WERI-Rb-1 (cell line): ENCODE measurements at regions not wholly inside any gene's neighbourhood (a gene's known extent, or its start where the extent isn't known, plus 50 kb on each side); places are given as distances from the start of the nearest gene placed in this dataset.

Experiments
- DNase-seq: peaks from one replicate; pipeline ENCODE4 v3.0.0-alpha.2; 2020
- H3K27ac ChIP-seq: fragments of 250-450 bp; sonication (Bioruptor Pico); 2 replicates; pipeline ENCODE4 v1.5.1; 2020; ENCODE audit warnings: mild to moderate bottlenecking, moderate library complexity
- H3K27me3 ChIP-seq: fragments of 250-450 bp; sonication (Bioruptor Pico); 2 replicates; pipeline ENCODE4 v1.5.1; 2021; ENCODE audit warnings: mild to moderate bottlenecking, low read depth, moderate library complexity; ENCODE audit not compliant: insufficient read depth, severe bottlenecking
- H3K36me3 ChIP-seq: fragments of 250-450 bp; sonication (Bioruptor Pico); 2 replicates; pipeline ENCODE4 v1.5.1; 2020; ENCODE audit warnings: mild to moderate bottlenecking, moderate library complexity
- H3K4me3 ChIP-seq: 2 replicates; pipeline ENCODE4 v1.5.1; 2011; ENCODE audit warnings: low read depth, mild to moderate bottlenecking, control low read depth, low read length
- H3K9me3 ChIP-seq: fragments of 250-450 bp; sonication (Bioruptor Pico); 2 replicates; pipeline ENCODE4 v1.5.1; 2021; ENCODE audit warnings: mild to moderate bottlenecking, moderate library complexity; ENCODE audit not compliant: severe bottlenecking
- TF ChIP-seq, protein P1 (sequence below): IDR thresholded peaks from 2 replicates; pipeline ENCODE4 v1.5.1; 2011; ENCODE audit warnings: low read depth, mild to moderate bottlenecking, control low read depth, inconsistent platforms, low read length

DNA sequence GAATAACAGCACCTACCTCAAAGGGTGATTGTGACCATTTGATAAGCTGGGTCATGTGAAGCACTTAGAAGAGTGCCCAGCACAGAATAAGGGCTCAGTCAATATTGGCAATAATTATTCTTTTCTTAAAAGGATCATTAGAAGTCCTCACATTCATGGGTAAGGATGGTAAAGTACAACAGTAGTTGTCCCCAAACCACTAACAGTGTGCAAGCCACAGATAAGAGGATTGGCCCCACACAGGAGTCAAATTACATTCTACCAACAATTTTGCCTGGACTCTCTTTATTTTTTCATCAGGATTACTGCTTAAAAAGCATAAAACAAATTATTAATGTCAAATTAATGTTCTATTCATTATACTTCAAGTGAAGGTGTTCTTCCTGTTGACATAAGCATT lies 271.5 kb upstream of the PDGFD start:
- no peaks in the 10 kb centered on the region for H3K9me3 ChIP-seq
- TF ChIP-seq, protein P1, sequence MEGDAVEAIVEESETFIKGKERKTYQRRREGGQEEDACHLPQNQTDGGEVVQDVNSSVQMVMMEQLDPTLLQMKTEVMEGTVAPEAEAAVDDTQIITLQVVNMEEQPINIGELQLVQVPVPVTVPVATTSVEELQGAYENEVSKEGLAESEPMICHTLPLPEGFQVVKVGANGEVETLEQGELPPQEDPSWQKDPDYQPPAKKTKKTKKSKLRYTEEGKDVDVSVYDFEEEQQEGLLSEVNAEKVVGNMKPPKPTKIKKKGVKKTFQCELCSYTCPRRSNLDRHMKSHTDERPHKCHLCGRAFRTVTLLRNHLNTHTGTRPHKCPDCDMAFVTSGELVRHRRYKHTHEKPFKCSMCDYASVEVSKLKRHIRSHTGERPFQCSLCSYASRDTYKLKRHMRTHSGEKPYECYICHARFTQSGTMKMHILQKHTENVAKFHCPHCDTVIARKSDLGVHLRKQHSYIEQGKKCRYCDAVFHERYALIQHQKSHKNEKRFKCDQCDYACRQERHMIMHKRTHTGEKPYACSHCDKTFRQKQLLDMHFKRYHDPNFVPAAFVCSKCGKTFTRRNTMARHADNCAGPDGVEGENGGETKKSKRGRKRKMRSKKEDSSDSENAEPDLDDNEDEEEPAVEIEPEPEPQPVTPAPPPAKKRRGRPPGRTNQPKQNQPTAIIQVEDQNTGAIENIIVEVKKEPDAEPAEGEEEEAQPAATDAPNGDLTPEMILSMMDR = no peak
- H3K27ac ChIP-seq = no peak overlapping the region
- H3K36me3 ChIP-seq = no peaks in the 10 kb centered on the region
- H3K4me3 ChIP-seq = no peak overlapping the region
- no peaks in the 10 kb centered on the region for H3K27me3 ChIP-seq
- no peak for DNase-seq

DNA sequence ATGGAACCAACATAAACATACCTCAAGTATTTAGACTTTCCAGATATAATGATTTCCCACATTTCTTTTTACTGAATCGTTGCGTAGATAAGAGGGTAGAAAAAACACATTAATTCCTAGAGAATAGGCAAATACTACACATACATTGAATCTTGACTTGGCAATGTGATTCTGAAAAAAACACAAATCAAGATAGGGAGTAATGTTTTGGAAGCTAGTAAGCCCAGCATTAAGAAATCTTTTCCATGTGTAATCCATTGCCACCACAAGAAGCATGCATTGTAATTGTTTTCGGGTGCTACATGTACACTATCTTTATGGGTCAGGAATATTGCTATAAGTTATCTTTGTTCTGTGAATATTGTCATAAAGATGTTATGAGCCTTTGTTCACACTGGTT lies 269.8 kb upstream of the PDGFD start:
- Histone ChIP-seq H3K36me3 (no peaks in the 10 kb centered on the region), H3K27me3 (no peaks in the 10 kb centered on the region), H3K27ac (no peak overlapping the region), H3K9me3 (no peaks in the 10 kb centered on the region), H3K4me3 (no peak overlapping the region)
- no peak for DNase-seq
- TF ChIP-seq, protein P1 = no peak

DNA sequence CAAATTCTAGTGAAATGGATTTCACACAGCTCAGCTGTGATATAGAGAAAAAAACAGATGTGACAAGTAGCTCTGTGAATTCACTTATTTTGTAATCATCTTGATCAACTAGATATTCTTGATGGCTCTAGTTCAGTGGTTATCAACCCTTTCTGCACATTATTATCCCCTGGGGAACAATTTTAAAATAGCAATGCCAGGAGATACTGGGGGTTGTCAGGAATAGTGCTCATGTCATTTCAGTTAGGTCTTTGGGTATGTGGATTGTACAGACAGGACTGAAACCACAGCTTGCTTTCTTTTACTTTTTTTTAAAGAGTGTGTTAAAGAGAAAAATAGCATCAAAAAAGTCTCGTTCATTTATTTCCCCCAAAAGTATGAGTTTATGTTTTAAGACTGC lies 269.0 kb upstream of the PDGFD start:
- Histone ChIP-seq H3K27me3 (no peaks in the 10 kb centered on the region), H3K27ac (no peak overlapping the region), H3K4me3 (no peak overlapping the region), H3K9me3 (no peaks in the 10 kb centered on the region), H3K36me3 (no peaks in the 10 kb centered on the region)
- TF ChIP-seq, protein P1 = no peak
- DNase-seq = no peak

DNA sequence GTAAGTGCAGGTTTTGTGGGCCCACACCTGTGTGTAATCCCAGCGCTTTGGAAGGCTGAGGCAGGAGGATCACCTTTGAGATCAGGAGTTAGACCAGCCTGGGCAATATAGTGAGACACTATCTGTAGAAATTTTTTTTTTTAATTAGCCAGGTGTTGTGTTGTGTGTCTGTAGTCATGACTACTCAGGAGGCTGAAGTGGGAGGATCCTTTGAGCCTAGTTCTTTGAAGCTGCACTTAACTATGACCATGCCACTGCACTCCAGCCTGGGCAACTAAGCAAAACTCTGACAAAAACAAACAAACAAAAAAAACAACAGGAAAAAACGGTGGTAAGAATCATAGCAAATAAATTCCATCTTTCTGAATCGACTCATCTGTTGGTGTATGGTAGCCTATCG lies 268.6 kb upstream of the PDGFD start:
- H3K27me3 ChIP-seq = no peaks in the 10 kb centered on the region
- TF ChIP-seq, protein P1 = no peak
- H3K9me3 ChIP-seq = no peaks in the 10 kb centered on the region
- H3K4me3 ChIP-seq = no peak overlapping the region
- no peak for DNase-seq
- H3K36me3 ChIP-seq = no peaks in the 10 kb centered on the region
- no peak overlapping the region for H3K27ac ChIP-seq

DNA sequence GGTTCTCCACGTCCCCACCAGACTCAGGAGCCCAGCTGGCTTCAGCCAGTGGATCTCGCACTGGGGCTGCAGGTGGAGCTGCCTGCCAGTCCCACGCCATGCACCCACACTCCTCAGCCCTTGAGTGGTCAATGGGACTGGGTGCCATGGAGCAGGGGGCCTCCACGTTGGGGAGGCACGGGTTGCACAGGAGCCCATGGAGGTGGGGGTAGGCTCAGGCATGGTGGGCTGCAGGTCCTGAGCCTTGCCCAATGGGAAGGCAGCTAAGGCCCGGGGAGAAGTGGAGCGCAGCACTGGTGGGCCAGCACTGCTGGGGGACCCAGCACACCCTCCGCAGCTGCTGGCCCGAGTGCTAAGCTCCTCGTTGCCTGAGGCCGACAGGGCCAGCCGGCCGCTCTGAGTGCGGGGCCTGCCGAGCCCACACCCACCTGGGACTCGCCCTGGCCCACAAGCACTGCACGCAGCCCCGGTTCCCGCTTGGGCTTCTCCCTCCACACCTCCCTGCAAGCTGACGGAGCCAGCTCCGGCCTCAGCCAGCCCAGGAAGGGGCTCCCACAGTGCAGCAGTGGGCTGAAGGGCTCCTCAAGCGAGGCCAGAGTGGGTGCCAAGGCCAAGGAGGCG lies 258.5 kb upstream of the PDGFD start:
- Histone ChIP-seq H3K4me3 (no peak overlapping the region), H3K27me3 (no peaks in the 10 kb centered on the region), H3K27ac (no peak overlapping the region), H3K9me3 (no peaks in the 10 kb centered on the region), H3K36me3 (no peaks in the 10 kb centered on the region)
- TF ChIP-seq, protein P1 = no peak
- no peak for DNase-seq

DNA sequence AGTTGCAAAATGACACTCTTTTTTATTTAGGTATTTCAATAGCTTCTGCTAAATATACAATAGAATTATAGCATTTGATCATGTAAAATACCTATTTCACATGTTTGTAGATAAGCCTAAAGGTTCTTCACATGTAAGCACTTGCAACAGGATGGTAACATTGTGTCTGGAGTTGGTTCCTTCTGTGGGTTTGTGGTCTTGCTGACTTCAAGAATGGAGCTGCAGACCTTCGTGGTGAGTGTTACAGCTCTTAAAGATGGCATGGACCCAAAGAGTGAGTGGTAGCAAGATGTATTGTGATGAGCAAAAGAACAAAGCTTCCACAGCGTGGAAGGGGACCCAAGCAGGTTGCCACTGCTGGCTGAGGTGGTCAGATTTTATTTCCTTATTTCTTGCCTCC lies 246.4 kb upstream of the PDGFD start:
- DNase-seq = no peak
- H3K27me3 ChIP-seq = no peaks in the 10 kb centered on the region
- TF ChIP-seq, protein P1 = no peak
- H3K36me3 ChIP-seq = no peaks in the 10 kb centered on the region
- no peak overlapping the region for H3K4me3 ChIP-seq
- no peaks in the 10 kb centered on the region for H3K9me3 ChIP-seq
- no peak overlapping the region for H3K27ac ChIP-seq
